GM12891 (cell line): ENCODE measurements at regions not wholly inside any gene's neighbourhood (a gene's known extent, or its start where the extent isn't known, plus 50 kb on each side); places are given as distances from the start of the nearest gene placed in this dataset.
"Not testable (repeated sequence)": the region's sequence is repeated elsewhere in the genome, so short reads cannot be mapped to it uniquely, and the experiment has no call there.

Source experiments
- DNase-seq: peaks from one replicate; pipeline ENCODE4 v3.0.0; 2011; ENCODE audit warnings: low spot score; ENCODE audit not compliant: insufficient read length
- FAIRE-seq: peaks from 2 replicates; lab custom pipeline; 2011; peaks lifted over from hg19 to GRCh38; lab: Jason Lieb, UNC
- PAX5 ChIP-seq: IDR thresholded peaks from 2 replicates; pipeline ENCODE4 v1.6.1; 2011; ENCODE audit warnings: low read length, moderate library complexity, mild to moderate bottlenecking; ENCODE audit not compliant: insufficient read depth, severe bottlenecking
- POLR2A ChIP-seq: IDR thresholded peaks from 2 replicates; pipeline ENCODE4 v1.6.1; 2011; ENCODE audit warnings: low read depth, low read length, control low read depth
- POLR2AphosphoS5 ChIP-seq: IDR thresholded peaks from 2 replicates; pipeline ENCODE4 v1.6.1; 2011; ENCODE audit warnings: low read depth, low read length, control low read depth
- POU2F2 ChIP-seq: IDR thresholded peaks from 2 replicates; pipeline ENCODE4 v1.6.1; 2011; ENCODE audit warnings: low read depth, mild to moderate bottlenecking, control low read depth, low read length, moderate library complexity
- SPI1 ChIP-seq: IDR thresholded peaks from 2 replicates; pipeline ENCODE4 v1.6.1; 2011; ENCODE audit warnings: low read depth, low read length, control low read depth
- TAF1 ChIP-seq: IDR thresholded peaks from 2 replicates; pipeline ENCODE4 v1.6.1; 2011; ENCODE audit warnings: low read depth, low read length, control low read depth

DNA sequence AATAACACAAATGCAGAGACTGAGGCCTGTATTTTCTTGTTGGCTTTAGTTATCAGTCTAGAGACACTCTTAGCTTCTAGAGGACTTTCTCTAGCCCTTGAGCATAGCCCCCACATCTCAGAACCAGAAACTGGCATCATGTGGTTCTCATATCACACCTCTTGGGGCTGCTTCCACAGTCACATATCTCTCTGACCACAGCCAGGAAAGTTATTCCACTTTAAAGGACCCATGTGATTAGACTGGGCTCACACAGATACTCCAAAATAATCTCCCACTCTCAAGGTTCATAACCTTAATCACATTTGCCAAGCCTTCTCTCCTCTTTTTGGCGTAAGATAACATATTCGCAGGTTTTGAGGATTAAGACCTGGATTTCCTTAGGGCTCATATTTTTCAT, 846.9 kb upstream of the MIR17HG start:
- no peak for DNase-seq
- no peak for FAIRE-seq
- TF ChIP-seq PAX5 (no peak), POLR2AphosphoS5 (no peak), TAF1 (no peak), POU2F2 (no peak), POLR2A (no peak), SPI1 (no peak)

DNA sequence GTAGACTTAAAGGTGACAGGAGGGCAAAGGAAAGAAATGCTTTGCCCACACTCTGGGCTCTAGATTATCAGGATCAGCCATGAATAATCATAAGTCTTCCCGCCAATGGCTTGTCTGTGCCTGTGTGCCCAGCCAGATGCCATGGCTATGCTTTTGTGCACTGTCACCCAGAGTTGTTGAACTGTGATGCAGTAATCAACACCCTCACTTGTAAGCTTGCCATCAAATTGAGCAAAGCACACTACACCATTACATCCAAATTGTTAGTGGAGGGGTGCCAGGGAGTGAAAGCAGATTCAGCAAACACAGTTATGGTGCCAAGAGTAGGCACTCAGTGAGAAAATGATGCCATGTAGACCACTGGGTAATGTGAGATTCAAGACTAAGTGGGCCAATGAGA, 845.3 kb upstream of the MIR17HG start:
- FAIRE-seq (no peak), DNase-seq (no peak)
- TF ChIP-seq TAF1 (no peak), PAX5 (no peak), POU2F2 (no peak), POLR2A (no peak), POLR2AphosphoS5 (no peak), SPI1 (no peak)

DNA sequence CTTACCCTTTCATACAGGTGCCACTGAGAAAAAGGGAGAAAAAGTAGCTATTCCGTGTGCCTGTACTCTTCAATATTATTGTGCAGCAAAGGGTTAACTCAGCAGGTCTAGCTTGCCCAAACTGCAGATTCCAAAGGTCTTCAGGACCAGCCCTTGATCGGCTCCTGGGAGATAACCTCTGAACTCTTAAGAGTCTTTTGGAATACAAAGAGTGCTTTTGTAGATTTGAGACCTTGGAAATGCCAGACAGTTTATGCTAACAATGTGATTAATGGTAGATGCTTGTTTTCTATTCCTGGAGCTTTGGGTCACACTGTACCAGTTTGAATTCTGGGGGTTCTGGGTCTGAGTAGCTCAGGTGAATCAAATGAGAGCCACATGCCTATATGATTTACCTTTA, 844.7 kb upstream of the MIR17HG start:
- FAIRE-seq, result no peak

DNA sequence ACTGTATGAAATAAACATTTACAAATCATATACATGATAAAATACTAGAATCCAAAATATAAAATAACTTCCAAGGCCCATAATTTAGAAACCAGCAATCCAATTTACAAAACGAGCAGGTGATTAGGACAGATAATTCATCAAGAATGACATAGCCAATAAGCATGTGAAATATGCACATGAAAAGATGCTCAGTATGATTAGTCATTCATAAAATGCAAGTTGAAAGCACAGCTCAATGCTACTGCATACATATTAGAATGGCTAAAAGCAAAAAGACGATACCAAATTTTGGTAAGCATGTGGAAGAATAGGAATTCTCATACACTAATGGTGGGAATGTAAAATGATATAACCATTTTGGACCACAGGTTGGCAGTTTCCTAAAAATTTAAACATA, 837.2 kb upstream of the MIR17HG start:
- no peak for DNase-seq
- TF ChIP-seq POLR2A (no peak), TAF1 (no peak), POLR2AphosphoS5 (no peak), PAX5 (no peak), SPI1 (no peak), POU2F2 (no peak)
- FAIRE-seq, result no peak

More for the DNA sequence above, 844.7 kb upstream of the MIR17HG start:
- DNase-seq, result no peak
- TF ChIP-seq POLR2AphosphoS5 (no peak), SPI1 (no peak)

DNA sequence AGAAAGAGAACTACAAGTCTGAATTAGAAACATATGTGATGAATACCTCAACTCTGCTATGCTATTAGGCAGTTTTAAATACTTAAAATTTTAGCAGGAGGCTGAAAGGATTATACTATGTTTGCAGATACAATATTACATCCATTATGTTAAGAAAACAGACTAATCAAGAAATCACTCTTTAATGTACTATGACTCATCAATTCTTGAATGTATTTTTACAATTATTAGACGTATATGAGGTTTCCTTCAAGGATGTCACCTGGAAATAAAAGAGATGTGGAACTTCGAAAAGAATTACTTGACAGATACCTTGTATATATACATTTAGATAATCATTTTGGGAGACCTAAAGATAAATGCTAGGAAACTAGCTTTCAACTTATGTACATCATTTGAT, 835.6 kb upstream of the MIR17HG start:
- FAIRE-seq (no peak), DNase-seq (no peak)
- no peak for TF ChIP-seq SPI1
- TF ChIP-seq PAX5, result no peak
- TF ChIP-seq POLR2AphosphoS5, result no peak
- TF ChIP-seq POLR2A, result no peak
- TF ChIP-seq POU2F2, result no peak
- TF ChIP-seq TAF1, result no peak

GRCh38 chr13:90514712-90515111, 832.8 kb upstream of the MIR17HG start:
- not testable (repeated sequence) for FAIRE-seq

GRCh38 chr13:90518417-90518816, 829.1 kb upstream of the MIR17HG start:
- DNase-seq, result no peak
- FAIRE-seq, result no peak
- no peak for TF ChIP-seq SPI1
- TF ChIP-seq TAF1, result no peak
- no peak for TF ChIP-seq POLR2AphosphoS5
- TF ChIP-seq POLR2A, result no peak
- no peak for TF ChIP-seq PAX5
- TF ChIP-seq POU2F2, result no peak

More at GRCh38 chr13:90514712-90515111, 832.8 kb upstream of the MIR17HG start:
- not testable (repeated sequence) for DNase-seq

GRCh38 chr13:90519157-90519556, 828.3 kb upstream of the MIR17HG start:
- no peak for DNase-seq
- FAIRE-seq, result no peak
- TF ChIP-seq POU2F2 (no peak), POLR2A (no peak), TAF1 (no peak), SPI1 (no peak), POLR2AphosphoS5 (no peak), PAX5 (no peak)

DNA sequence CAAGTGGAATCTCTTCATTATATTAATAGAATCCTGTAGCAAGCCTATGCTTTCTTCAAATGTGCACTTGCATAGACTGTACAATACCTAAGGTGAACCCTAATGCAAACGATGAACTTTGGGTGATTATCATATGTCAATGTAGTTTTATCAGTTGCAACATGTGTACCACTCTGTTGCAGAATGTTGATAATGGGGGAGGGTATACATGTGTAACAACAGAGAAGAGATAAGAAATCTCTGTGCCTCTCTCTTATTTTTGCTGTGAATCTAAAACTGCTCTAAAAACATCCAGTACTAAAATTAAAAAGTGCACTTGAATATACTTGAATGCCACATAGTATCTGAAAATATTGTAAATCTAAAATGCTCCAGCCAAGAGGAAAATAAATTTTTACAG, 820.8 kb upstream of the MIR17HG start:
- FAIRE-seq (no peak), DNase-seq (no peak)
- TF ChIP-seq TAF1 (no peak), PAX5 (no peak), SPI1 (no peak), POLR2AphosphoS5 (no peak), POLR2A (no peak), POU2F2 (no peak)

DNA sequence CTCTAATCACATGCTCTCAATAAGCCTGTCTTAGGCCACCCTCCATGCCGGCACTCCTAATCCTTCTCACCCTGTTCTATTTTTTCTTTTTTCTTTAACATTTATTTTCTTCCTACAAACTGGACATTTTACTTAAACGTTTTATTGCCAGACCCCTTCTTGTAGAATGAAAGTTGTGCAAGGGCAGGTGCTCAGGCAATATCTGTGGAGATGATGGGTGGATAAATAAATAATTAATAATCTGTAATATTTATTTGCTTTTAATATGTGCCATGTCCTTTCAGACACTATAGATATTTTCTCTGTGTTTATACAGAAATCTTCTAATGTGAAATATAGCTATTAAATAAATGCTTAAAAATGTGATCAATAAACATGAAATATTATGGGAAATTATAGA, 815.7 kb upstream of the MIR17HG start:
- TF ChIP-seq SPI1, result no peak
- TF ChIP-seq POLR2A, result no peak
- no peak for TF ChIP-seq TAF1
- no peak for TF ChIP-seq PAX5
- TF ChIP-seq POU2F2, result no peak
- no peak for TF ChIP-seq POLR2AphosphoS5
- no peak for DNase-seq
- no peak for FAIRE-seq
